ENCODE measurements at regions not wholly inside any gene's neighbourhood (a gene's known extent, or its start where the extent isn't known, plus 50 kb on each side); places are given as distances from the start of the nearest gene placed in this dataset.
"Not testable (repeated sequence)": the region's sequence is repeated elsewhere in the genome, so short reads cannot be mapped to it uniquely, and the experiment has no call there.

GRCh38 chr9:42300124-42300523 is 116.7 kb downstream of the SPATA31A6 start:
- not testable (repeated sequence) for H3K27ac Mint-ChIP-seq; ATAC-seq (replicated peaks); H3K4me3 Mint-ChIP-seq; H3K36me3 Mint-ChIP-seq (ENCODE audit: insufficient read depth); H3K9me3 Mint-ChIP-seq; H3K4me1 Mint-ChIP-seq (ENCODE audit: low read depth in 2 of 2); DNase-seq; H3K27me3 Mint-ChIP-seq

GRCh38 chr9:42306625-42307024 is 123.2 kb downstream of the SPATA31A6 start:
- not testable (repeated sequence) for DNase-seq; H3K27me3 Mint-ChIP-seq; H3K9me3 Mint-ChIP-seq; ATAC-seq (replicated peaks); H3K27ac Mint-ChIP-seq; H3K4me3 Mint-ChIP-seq; H3K4me1 Mint-ChIP-seq (ENCODE audit: low read depth in 2 of 2); H3K36me3 Mint-ChIP-seq (ENCODE audit: insufficient read depth)

GRCh38 chr9:42307449-42307848 is 124.0 kb downstream of the SPATA31A6 start:
- not testable (repeated sequence) for H3K27me3 Mint-ChIP-seq; ATAC-seq (replicated peaks)

GRCh38 chr9:42310972-42311371 is 127.5 kb downstream of the SPATA31A6 start:
- not testable (repeated sequence) for H3K9me3 Mint-ChIP-seq; H3K4me3 Mint-ChIP-seq; H3K4me1 Mint-ChIP-seq (ENCODE audit: low read depth in 2 of 2); ATAC-seq (replicated peaks); H3K27ac Mint-ChIP-seq; DNase-seq; H3K36me3 Mint-ChIP-seq (ENCODE audit: insufficient read depth); H3K27me3 Mint-ChIP-seq

More at GRCh38 chr9:42307449-42307848, 124.0 kb downstream of the SPATA31A6 start:
- H3K27ac Mint-ChIP-seq; DNase-seq; H3K9me3 Mint-ChIP-seq; H3K4me1 Mint-ChIP-seq (ENCODE audit: low read depth in 2 of 2); H3K36me3 Mint-ChIP-seq (ENCODE audit: insufficient read depth); H3K4me3 Mint-ChIP-seq: not testable (repeated sequence)

GRCh38 chr9:42316026-42316425 is 132.6 kb downstream of the SPATA31A6 start:
- not testable (repeated sequence) for ATAC-seq (replicated peaks); H3K4me1 Mint-ChIP-seq (ENCODE audit: low read depth in 2 of 2); DNase-seq; H3K27me3 Mint-ChIP-seq; H3K27ac Mint-ChIP-seq; H3K9me3 Mint-ChIP-seq; H3K36me3 Mint-ChIP-seq (ENCODE audit: insufficient read depth); H3K4me3 Mint-ChIP-seq

- not testable (repeated sequence) for H3K36me3 Mint-ChIP-seq (ENCODE audit: insufficient read depth); H3K27ac Mint-ChIP-seq; H3K4me3 Mint-ChIP-seq; H3K27me3 Mint-ChIP-seq; ATAC-seq (replicated peaks); H3K9me3 Mint-ChIP-seq; DNase-seq; H3K4me1 Mint-ChIP-seq (ENCODE audit: low read depth in 2 of 2)
These were observed 134.2 kb downstream of the SPATA31A6 start for GRCh38 chr9:42317677-42318076.

GRCh38 chr9:42323084-42323809 is 139.8 kb downstream of the SPATA31A6 start:
- not testable (repeated sequence) for H3K9me3 Mint-ChIP-seq; H3K27me3 Mint-ChIP-seq; H3K4me3 Mint-ChIP-seq; H3K36me3 Mint-ChIP-seq (ENCODE audit: insufficient read depth); ATAC-seq (replicated peaks); DNase-seq; H3K27ac Mint-ChIP-seq; H3K4me1 Mint-ChIP-seq (ENCODE audit: low read depth in 2 of 2)

GRCh38 chr9:42325142-42325541 is 141.7 kb downstream of the SPATA31A6 start:
- not testable (repeated sequence) for H3K9me3 Mint-ChIP-seq; ATAC-seq (replicated peaks); H3K27me3 Mint-ChIP-seq

GRCh38 chr9:42325561-42325960 is 142.1 kb downstream of the SPATA31A6 start:
- H3K9me3 Mint-ChIP-seq; H3K36me3 Mint-ChIP-seq (ENCODE audit: insufficient read depth); DNase-seq; H3K27ac Mint-ChIP-seq; ATAC-seq (replicated peaks); H3K4me1 Mint-ChIP-seq (ENCODE audit: low read depth in 2 of 2); H3K4me3 Mint-ChIP-seq; H3K27me3 Mint-ChIP-seq: not testable (repeated sequence)

More at GRCh38 chr9:42325142-42325541, 141.7 kb downstream of the SPATA31A6 start:
- H3K4me3 Mint-ChIP-seq; H3K27ac Mint-ChIP-seq; H3K36me3 Mint-ChIP-seq (ENCODE audit: insufficient read depth); DNase-seq; H3K4me1 Mint-ChIP-seq (ENCODE audit: low read depth in 2 of 2): not testable (repeated sequence)

- H3K9me3 Mint-ChIP-seq, DNase-seq, H3K27ac Mint-ChIP-seq: not testable (repeated sequence)
These were observed 143.0 kb downstream of the SPATA31A6 start for GRCh38 chr9:42326482-42326881.

GRCh38 chr9:42335342-42335741 is 151.9 kb downstream of the SPATA31A6 start:
- not testable (repeated sequence) for H3K9me3 Mint-ChIP-seq; H3K27me3 Mint-ChIP-seq; H3K4me3 Mint-ChIP-seq; H3K27ac Mint-ChIP-seq; H3K4me1 Mint-ChIP-seq (ENCODE audit: low read depth in 2 of 2); H3K36me3 Mint-ChIP-seq (ENCODE audit: insufficient read depth); DNase-seq; ATAC-seq (replicated peaks)

More at GRCh38 chr9:42326482-42326881, 143.0 kb downstream of the SPATA31A6 start:
- H3K4me3 Mint-ChIP-seq; H3K27me3 Mint-ChIP-seq; ATAC-seq (replicated peaks); H3K36me3 Mint-ChIP-seq (ENCODE audit: insufficient read depth); H3K4me1 Mint-ChIP-seq (ENCODE audit: low read depth in 2 of 2): not testable (repeated sequence)

GRCh38 chr9:42335984-42336657 is 152.7 kb downstream of the SPATA31A6 start:
- H3K4me1 Mint-ChIP-seq (ENCODE audit: low read depth in 2 of 2); H3K27ac Mint-ChIP-seq; H3K36me3 Mint-ChIP-seq (ENCODE audit: insufficient read depth); H3K4me3 Mint-ChIP-seq; DNase-seq; H3K27me3 Mint-ChIP-seq; H3K9me3 Mint-ChIP-seq; ATAC-seq (replicated peaks): not testable (repeated sequence)

- not testable (repeated sequence) for H3K4me1 Mint-ChIP-seq (ENCODE audit: low read depth in 2 of 2); H3K27ac Mint-ChIP-seq; H3K36me3 Mint-ChIP-seq (ENCODE audit: insufficient read depth); ATAC-seq (replicated peaks); H3K4me3 Mint-ChIP-seq; H3K27me3 Mint-ChIP-seq; H3K9me3 Mint-ChIP-seq; DNase-seq
These were observed 154.8 kb downstream of the SPATA31A6 start for GRCh38 chr9:42338275-42338674.
